HCT116 (cell line): ENCODE measurements at regions not wholly inside any gene's neighbourhood (a gene's known extent, or its start where the extent isn't known, plus 50 kb on each side); places are given as distances from the start of the nearest gene placed in this dataset.
A peak's percentile ranks its signal among the peaks of the same experiment; 100 is the strongest.

ENCODE experiments used
- ATAC-seq: fragments of 200-7000 bp; cut with Tn5 transposase; 2 replicates; pipeline ENCODE4 v1.9.1; 2020; ENCODE audit warnings: mild to moderate bottlenecking, moderate library complexity
- BruUV-seq: library from RNA; stranded (reverse); fragments of 400-500 nt; replicated peaks from 2 replicates; lab custom pipeline; 2021; lab: Mats Ljungman, UMichigan
- CTCF ChIA-PET: fragments of 300-600 bp; sonication (Branson Sonifier 250); formaldehyde crosslinking; loops from one replicate; lab custom pipeline; 2021; ENCODE audit warnings: antibody characterized with exemption; lab: Charles Lee
- POLR2A ChIA-PET: fragments of 300-600, 350-600 bp; sonication (Branson Sonifier 250); formaldehyde crosslinking; loops from one replicate; lab custom pipeline; 2021; ENCODE audit warnings: antibody characterized with exemption; lab: Charles Lee
- RAD21 ChIA-PET, 2 experiments: fragments of 300-600 bp; sonication (Branson Sonifier 250); formaldehyde crosslinking; loops; one replicate each; lab custom pipeline; 2023; ENCODE audit warnings: low total read pairs in 2 of 2; ENCODE audit not compliant: uncharacterized antibody in 2 of 2, unreplicated experiment in 2 of 2, low non-redundant PET in 1 of 2; lab: Charles Lee
- DNase-seq: peaks from one replicate; pipeline ENCODE4 v3.0.0-alpha.2; 2010; ENCODE audit warnings: low read depth, low spot score
- H2AFZ ChIP-seq: fragments of 200-600 bp; shearing (Covaris generic), sonication (generic); 2 replicates; pipeline ENCODE4 v1.6.1; 2017; ENCODE audit warnings: low read depth, mixed run types, mixed read lengths, antibody characterized with exemption, low read length; ENCODE audit not compliant: poor library complexity, severe bottlenecking
- H3K27ac ChIP-seq: 2 replicates; pipeline ENCODE4 v1.5.1; 2012; ENCODE audit warnings: low read depth, low read length
- H3K27me3 ChIP-seq: fragments of 200-600 bp; sonication (generic); 2 replicates; pipeline ENCODE4 v1.6.1; 2016; ENCODE audit warnings: mixed run types, low read length, mixed read lengths; ENCODE audit not compliant: insufficient read depth
- H3K36me3 ChIP-seq, 2 experiments: fragments of 200-500 bp in 1 of 2; fragments of 200-600 bp in 1 of 2; sonication (Bioruptor generic) in 1 of 2; sonication (generic) in 1 of 2; 2 replicates each; pipeline versions ENCODE4 v1.5.1 to v1.6.1; 2014 to 2016; ENCODE audit warnings: low read length in 2 of 2, inconsistent platforms in 1 of 2, mixed read lengths in 1 of 2, mixed run types in 1 of 2; ENCODE audit not compliant: insufficient read depth in 2 of 2, control insufficient read depth in 1 of 2
- H3K4me1 ChIP-seq, 2 experiments: fragments of 200-600 bp in 1 of 2; sonication (generic) in 1 of 2; 2 replicates each; pipeline versions ENCODE4 v1.5.1 to v1.6.1; 2012 to 2017; ENCODE audit warnings: low read length in 2 of 2, inconsistent platforms in 1 of 2, mild to moderate bottlenecking in 1 of 2, mixed read lengths in 1 of 2, mixed run types in 1 of 2, moderate library complexity in 1 of 2; ENCODE audit not compliant: insufficient read depth in 2 of 2, control insufficient read depth in 1 of 2
- H3K4me2 ChIP-seq: fragments of 200-600 bp; sonication (generic); 2 replicates; pipeline ENCODE4 v1.6.1; 2017; ENCODE audit warnings: mixed run types, low read length, mixed read lengths
- H3K4me3 ChIP-seq, 2 experiments: fragments of 200-600 bp in 1 of 2; sonication (generic) in 1 of 2; replicated peaks in 1 of 2; 2 replicates each; pipeline ENCODE4 v1.5.1; 2011 to 2016; ENCODE audit warnings: low read length in 2 of 2, control low read depth in 1 of 2, low read depth in 1 of 2, mild to moderate bottlenecking in 1 of 2, mixed read lengths in 1 of 2, mixed run types in 1 of 2
- H3K79me2 ChIP-seq: fragments of 200-600 bp; sonication (generic); 2 replicates; pipeline ENCODE4 v1.6.1; 2017; ENCODE audit warnings: mild to moderate bottlenecking, mixed run types, low read length, moderate library complexity, mixed read lengths; ENCODE audit not compliant: insufficient read depth
- H3K9ac ChIP-seq: fragments of 200-600 bp; sonication (generic); 2 replicates; pipeline ENCODE4 v1.6.1; 2016; ENCODE audit warnings: low read length, mixed read lengths
- H3K9me2 ChIP-seq: fragments of 200-600 bp; sonication (generic), shearing (Covaris generic); 2 replicates; pipeline ENCODE4 v1.6.1; 2017; ENCODE audit warnings: mixed run types, mild to moderate bottlenecking, moderate library complexity; ENCODE audit not compliant: insufficient read depth
- H3K9me3 ChIP-seq, 2 experiments: fragments of 200-500 bp in 1 of 2; fragments of 200-600 bp in 1 of 2; sonication (Bioruptor generic) in 1 of 2; sonication (generic) in 1 of 2; 2 replicates each; pipeline ENCODE4 v1.6.1; 2014 to 2017; ENCODE audit warnings: low read length in 2 of 2, mixed read lengths in 2 of 2, inconsistent platforms in 1 of 2, low read depth in 1 of 2, mild to moderate bottlenecking in 1 of 2, mixed run types in 1 of 2, moderate library complexity in 1 of 2; ENCODE audit not compliant: control insufficient read depth in 1 of 2, insufficient read depth in 1 of 2
- H4K20me1 ChIP-seq: fragments of 200-600 bp; sonication (generic), shearing (Covaris generic); 2 replicates; pipeline ENCODE4 v1.6.1; 2017; ENCODE audit warnings: mixed run types, mild to moderate bottlenecking, moderate library complexity; ENCODE audit not compliant: insufficient read depth
- CBX3 ChIP-seq: IDR thresholded peaks from 2 replicates; pipeline ENCODE4 v1.6.1; 2012; ENCODE audit warnings: low read depth
- CEBPB ChIP-seq: IDR thresholded peaks from 2 replicates; pipeline ENCODE4 v1.6.1; 2012; ENCODE audit warnings: low read depth
- ELF1 ChIP-seq: IDR thresholded peaks from 2 replicates; pipeline ENCODE4 v1.6.1; 2012; ENCODE audit warnings: low read depth, borderline replicate concordance
- JUND ChIP-seq: IDR thresholded peaks from 2 replicates; pipeline ENCODE4 v1.6.1; 2012
- POLR2A ChIP-seq: IDR thresholded peaks from 2 replicates; pipeline ENCODE4 v1.7.0; 2011; ENCODE audit warnings: borderline replicate concordance; ENCODE audit not compliant: insufficient read depth, insufficient read length; ENCODE audit errors: extremely low read depth
- POLR2AphosphoS5 ChIP-seq: IDR thresholded peaks from 2 replicates; pipeline ENCODE4 v1.6.1; 2011; ENCODE audit warnings: mild to moderate bottlenecking, low read depth, low read length, moderate library complexity
- RAD21 ChIP-seq: IDR thresholded peaks from 2 replicates; pipeline ENCODE4 v1.6.1; 2012; ENCODE audit warnings: low read depth, mild to moderate bottlenecking
- SRF ChIP-seq: IDR thresholded peaks from 2 replicates; pipeline ENCODE4 v1.6.1; 2012; ENCODE audit warnings: low read depth
- ZFX ChIP-seq: fragments of 450-650 bp; IDR thresholded peaks from 2 replicates; pipeline ENCODE4 v1.6.1; 2017
- ZNF274 ChIP-seq: fragments of 200-500 bp; sonication (Bioruptor generic); IDR thresholded peaks from 2 replicates; pipeline ENCODE4 v1.6.1; 2014; ENCODE audit warnings: mild to moderate bottlenecking, low read depth, low read length, inconsistent platforms
- intact Hi-C: fragments of 100-400 bp; cut with micrococcal nuclease; formaldehyde crosslinking; loops from 2 replicates; pipeline ENCODE4 v1.10.0; 2022
- TF ChIP-seq, protein P1 (sequence below): IDR thresholded peaks from 2 replicates; pipeline ENCODE4 v1.6.1; 2011; ENCODE audit warnings: mild to moderate bottlenecking, low read length, moderate library complexity; ENCODE audit not compliant: insufficient replicate concordance; ENCODE audit errors: extremely low read depth
- TF ChIP-seq, protein P2 (sequence below): IDR thresholded peaks from 2 replicates; pipeline ENCODE4 v1.6.1; 2012
- TF ChIP-seq, protein P3 (sequence below): IDR thresholded peaks from 2 replicates; pipeline ENCODE4 v1.6.1; 2012
- TF ChIP-seq, protein P4 (sequence below), 3 experiments: fragments of 200-600 bp in 1 of 3; sonication (generic) in 1 of 3; IDR thresholded peaks in 2 of 3; conservative IDR thresholded peaks in 1 of 3; 2 replicates each; pipeline ENCODE4 v1.5.1; 2012 to 2017; ENCODE audit warnings: low read depth in 2 of 3, low read length in 2 of 3, antibody characterized with exemption in 1 of 3, borderline replicate concordance in 1 of 3, control low read depth in 1 of 3, mild to moderate bottlenecking in 1 of 3, mixed read lengths in 1 of 3, mixed run types in 1 of 3, moderate library complexity in 1 of 3; ENCODE audit not compliant: insufficient read depth in 1 of 3
- TF ChIP-seq, protein P5 (sequence below): IDR thresholded peaks from 2 replicates; pipeline ENCODE4 v1.6.1; 2012; ENCODE audit warnings: low read depth

DNA sequence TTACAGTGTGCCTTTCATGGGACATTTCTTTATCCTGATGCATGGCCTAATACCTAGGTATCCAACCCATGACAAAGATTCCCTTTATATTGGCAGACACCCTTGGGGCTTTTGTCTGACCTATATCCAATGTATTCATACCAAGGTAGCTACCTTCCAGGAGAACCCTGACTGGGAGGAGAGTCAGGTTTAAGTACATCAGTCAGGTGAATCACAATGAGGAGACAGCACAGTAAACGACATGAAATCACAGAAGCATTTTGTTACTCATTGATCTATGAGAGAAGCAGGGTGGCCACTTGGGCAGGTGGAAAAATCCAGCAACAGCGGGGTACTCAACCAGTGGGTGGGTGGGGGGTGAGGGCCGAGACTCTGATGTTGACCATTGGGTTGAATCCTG is 527.4 kb upstream of the ATXN8OS start (continued):
- TF ChIP-seq, protein P1, sequence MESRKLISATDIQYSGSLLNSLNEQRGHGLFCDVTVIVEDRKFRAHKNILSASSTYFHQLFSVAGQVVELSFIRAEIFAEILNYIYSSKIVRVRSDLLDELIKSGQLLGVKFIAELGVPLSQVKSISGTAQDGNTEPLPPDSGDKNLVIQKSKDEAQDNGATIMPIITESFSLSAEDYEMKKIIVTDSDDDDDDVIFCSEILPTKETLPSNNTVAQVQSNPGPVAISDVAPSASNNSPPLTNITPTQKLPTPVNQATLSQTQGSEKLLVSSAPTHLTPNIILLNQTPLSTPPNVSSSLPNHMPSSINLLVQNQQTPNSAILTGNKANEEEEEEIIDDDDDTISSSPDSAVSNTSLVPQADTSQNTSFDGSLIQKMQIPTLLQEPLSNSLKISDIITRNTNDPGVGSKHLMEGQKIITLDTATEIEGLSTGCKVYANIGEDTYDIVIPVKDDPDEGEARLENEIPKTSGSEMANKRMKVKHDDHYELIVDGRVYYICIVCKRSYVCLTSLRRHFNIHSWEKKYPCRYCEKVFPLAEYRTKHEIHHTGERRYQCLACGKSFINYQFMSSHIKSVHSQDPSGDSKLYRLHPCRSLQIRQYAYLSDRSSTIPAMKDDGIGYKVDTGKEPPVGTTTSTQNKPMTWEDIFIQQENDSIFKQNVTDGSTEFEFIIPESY: no peak
- no peak for TF ChIP-seq ZFX
- no peak for TF ChIP-seq ZNF274
- TF ChIP-seq, protein P2, sequence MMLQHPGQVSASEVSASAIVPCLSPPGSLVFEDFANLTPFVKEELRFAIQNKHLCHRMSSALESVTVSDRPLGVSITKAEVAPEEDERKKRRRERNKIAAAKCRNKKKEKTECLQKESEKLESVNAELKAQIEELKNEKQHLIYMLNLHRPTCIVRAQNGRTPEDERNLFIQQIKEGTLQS: no peak
- no peak for TF ChIP-seq ELF1
- TF ChIP-seq POLR2AphosphoS5: no peak
- TF ChIP-seq, protein P3, sequence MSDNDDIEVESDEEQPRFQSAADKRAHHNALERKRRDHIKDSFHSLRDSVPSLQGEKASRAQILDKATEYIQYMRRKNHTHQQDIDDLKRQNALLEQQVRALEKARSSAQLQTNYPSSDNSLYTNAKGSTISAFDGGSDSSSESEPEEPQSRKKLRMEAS: no peak
- TF ChIP-seq POLR2A: no peak

DNA sequence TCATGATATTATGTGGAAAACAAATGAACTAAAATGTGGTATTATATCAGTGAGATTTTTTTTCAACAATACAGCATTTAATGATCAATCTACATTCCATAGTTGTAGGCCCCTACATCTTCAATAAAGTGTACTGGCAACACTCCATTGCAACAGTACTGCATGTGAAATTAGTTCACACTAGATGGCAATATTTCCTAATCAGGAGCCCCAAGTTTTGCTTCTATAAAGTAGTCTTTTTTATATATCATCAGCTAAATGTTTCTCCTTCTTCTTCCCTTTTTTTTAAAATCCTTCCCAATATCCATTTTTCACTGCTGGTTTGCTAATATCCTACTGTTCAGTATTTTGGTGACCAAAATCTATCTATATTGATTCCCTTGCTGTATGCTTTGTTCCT is 528.3 kb upstream of the ATXN8OS start:
- intact Hi-C loops: loop anchor here (10.0 kb wide), 1 partner anchor 275 kb away; no protein-coding TSS in a partner anchor
- Histone ChIP-seq H3K27ac (no peak overlapping the region), H4K20me1 (no peaks in the 10 kb centered on the region), H3K9me3 (no peaks in the 10 kb centered on the region), H3K36me3 (no peaks in the 10 kb centered on the region), H3K9me2 (no peaks in the 10 kb centered on the region), H3K4me2 (no peak overlapping the region), H3K4me3 (no peak overlapping the region), H3K27me3 (no peaks in the 10 kb centered on the region), H3K9ac (no peak overlapping the region), H3K4me1 (no peaks in the 10 kb centered on the region), H3K79me2 (no peaks in the 10 kb centered on the region), H2AFZ (no peak overlapping the region)
- RAD21 ChIA-PET: no interaction called here
- ATAC-seq (no peak), DNase-seq (no peak)
- POLR2A ChIA-PET: no interaction called here
- CTCF ChIA-PET: no interaction called here
- no TSS peak for BruUV-seq
- TF ChIP-seq CBX3 (no peak), RAD21 (peak; percentile 31; the same call in 1 of the 2 replicates), ZFX (no peak), POLR2A (no peak), CEBPB (no peak), JUND (no peak), SRF (no peak)
- TF ChIP-seq, protein P4, sequence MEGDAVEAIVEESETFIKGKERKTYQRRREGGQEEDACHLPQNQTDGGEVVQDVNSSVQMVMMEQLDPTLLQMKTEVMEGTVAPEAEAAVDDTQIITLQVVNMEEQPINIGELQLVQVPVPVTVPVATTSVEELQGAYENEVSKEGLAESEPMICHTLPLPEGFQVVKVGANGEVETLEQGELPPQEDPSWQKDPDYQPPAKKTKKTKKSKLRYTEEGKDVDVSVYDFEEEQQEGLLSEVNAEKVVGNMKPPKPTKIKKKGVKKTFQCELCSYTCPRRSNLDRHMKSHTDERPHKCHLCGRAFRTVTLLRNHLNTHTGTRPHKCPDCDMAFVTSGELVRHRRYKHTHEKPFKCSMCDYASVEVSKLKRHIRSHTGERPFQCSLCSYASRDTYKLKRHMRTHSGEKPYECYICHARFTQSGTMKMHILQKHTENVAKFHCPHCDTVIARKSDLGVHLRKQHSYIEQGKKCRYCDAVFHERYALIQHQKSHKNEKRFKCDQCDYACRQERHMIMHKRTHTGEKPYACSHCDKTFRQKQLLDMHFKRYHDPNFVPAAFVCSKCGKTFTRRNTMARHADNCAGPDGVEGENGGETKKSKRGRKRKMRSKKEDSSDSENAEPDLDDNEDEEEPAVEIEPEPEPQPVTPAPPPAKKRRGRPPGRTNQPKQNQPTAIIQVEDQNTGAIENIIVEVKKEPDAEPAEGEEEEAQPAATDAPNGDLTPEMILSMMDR (IDR thresholded peaks at IDR 0.05 in 2 of 3, conservative IDR thresholded peaks at IDR 0.05 in 1 of 3; ENCODE audit: borderline replicate concordance in 1 of 3, insufficient read depth in 1 of 3, low read depth in 2 of 3, low read length in 2 of 3): peak in 1 of 3 experiments; percentile 24; a peak in 2 of 6 replicates
- TF ChIP-seq, protein P5, sequence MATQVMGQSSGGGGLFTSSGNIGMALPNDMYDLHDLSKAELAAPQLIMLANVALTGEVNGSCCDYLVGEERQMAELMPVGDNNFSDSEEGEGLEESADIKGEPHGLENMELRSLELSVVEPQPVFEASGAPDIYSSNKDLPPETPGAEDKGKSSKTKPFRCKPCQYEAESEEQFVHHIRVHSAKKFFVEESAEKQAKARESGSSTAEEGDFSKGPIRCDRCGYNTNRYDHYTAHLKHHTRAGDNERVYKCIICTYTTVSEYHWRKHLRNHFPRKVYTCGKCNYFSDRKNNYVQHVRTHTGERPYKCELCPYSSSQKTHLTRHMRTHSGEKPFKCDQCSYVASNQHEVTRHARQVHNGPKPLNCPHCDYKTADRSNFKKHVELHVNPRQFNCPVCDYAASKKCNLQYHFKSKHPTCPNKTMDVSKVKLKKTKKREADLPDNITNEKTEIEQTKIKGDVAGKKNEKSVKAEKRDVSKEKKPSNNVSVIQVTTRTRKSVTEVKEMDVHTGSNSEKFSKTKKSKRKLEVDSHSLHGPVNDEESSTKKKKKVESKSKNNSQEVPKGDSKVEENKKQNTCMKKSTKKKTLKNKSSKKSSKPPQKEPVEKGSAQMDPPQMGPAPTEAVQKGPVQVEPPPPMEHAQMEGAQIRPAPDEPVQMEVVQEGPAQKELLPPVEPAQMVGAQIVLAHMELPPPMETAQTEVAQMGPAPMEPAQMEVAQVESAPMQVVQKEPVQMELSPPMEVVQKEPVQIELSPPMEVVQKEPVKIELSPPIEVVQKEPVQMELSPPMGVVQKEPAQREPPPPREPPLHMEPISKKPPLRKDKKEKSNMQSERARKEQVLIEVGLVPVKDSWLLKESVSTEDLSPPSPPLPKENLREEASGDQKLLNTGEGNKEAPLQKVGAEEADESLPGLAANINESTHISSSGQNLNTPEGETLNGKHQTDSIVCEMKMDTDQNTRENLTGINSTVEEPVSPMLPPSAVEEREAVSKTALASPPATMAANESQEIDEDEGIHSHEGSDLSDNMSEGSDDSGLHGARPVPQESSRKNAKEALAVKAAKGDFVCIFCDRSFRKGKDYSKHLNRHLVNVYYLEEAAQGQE: no peak
- TF ChIP-seq, protein P1: no peak
